Spleen (tissue), 11 donors: ENCODE measurements at regions not wholly inside any gene's neighbourhood (a gene's known extent, or its start where the extent isn't known, plus 50 kb on each side); places are given as distances from the start of the nearest gene placed in this dataset.

Source experiments
- DNase-seq: peaks from one replicate; pipeline ENCODE4 v3.0.0-alpha.2; 2020
- H3K27ac ChIP-seq, 8 donors: fragments of 200-600 bp; sonication (generic) in 7 of 8; 1 replicate in 4 of 8; 2 replicates in 4 of 8; pipeline versions ENCODE4 v1.5.0 to v1.8.0; 2016 to 2021; ENCODE audit warnings: inconsistent platforms in 4 of 8, mild to moderate bottlenecking in 4 of 8, moderate library complexity in 1 of 8
- H3K27me3 ChIP-seq, 7 donors: fragments of 200-600 bp; sonication (generic) in 6 of 7; replicated peaks in 1 of 7; 1 replicate in 4 of 7; 2 replicates in 3 of 7; pipeline versions ENCODE4 v1.5.0 to v1.8.0; 2016 to 2021; ENCODE audit warnings: inconsistent platforms in 3 of 7, mild to moderate bottlenecking in 1 of 7
- H3K36me3 ChIP-seq, 6 donors: fragments of 200-600 bp; sonication (generic) in 5 of 6; 1 replicate in 4 of 6; 2 replicates in 2 of 6; pipeline versions ENCODE4 v1.5.0 to v1.8.0; 2016 to 2021; ENCODE audit warnings: inconsistent platforms in 2 of 6
- H3K4me1 ChIP-seq, 6 donors: fragments of 200-600 bp; sonication (generic) in 5 of 6; 1 replicate in 3 of 6; 2 replicates in 3 of 6; pipeline versions ENCODE4 v1.5.0 to v1.8.0; 2016 to 2021; ENCODE audit warnings: inconsistent platforms in 3 of 6
- H3K4me3 ChIP-seq, 8 donors: fragments of 200-600 bp; sonication (generic) in 7 of 8; 1 replicate in 4 of 8; 2 replicates in 4 of 8; pipeline versions ENCODE4 v1.5.0 to v1.8.0; 2016 to 2021; ENCODE audit warnings: inconsistent platforms in 4 of 8, mild to moderate bottlenecking in 4 of 8, moderate library complexity in 2 of 8
- H3K9me3 ChIP-seq, 8 donors: fragments of 200-600 bp; sonication (generic) in 7 of 8; 1 replicate in 4 of 8; 2 replicates in 4 of 8; pipeline versions ENCODE4 v1.5.0 to v1.8.0; 2016 to 2021; ENCODE audit warnings: inconsistent platforms in 4 of 8
- CTCF ChIP-seq, 11 experiments: fragments of 200-600 bp in 7 of 11; fragments of 450-650 bp in 4 of 11; sonication (generic) in 4 of 11; IDR thresholded peaks in 8 of 11; conservative IDR thresholded peaks in 3 of 11; 1 replicate in 7 of 11; 2 replicates in 4 of 11; pipeline versions ENCODE4 v1.4.0 to v1.8.0; 2016 to 2021; ENCODE audit warnings: antibody characterized with exemption in 11 of 11, inconsistent platforms in 4 of 11, mild to moderate bottlenecking in 1 of 11
- POLR2A ChIP-seq, 3 donors: fragments of 450-650 bp; IDR thresholded peaks; one replicate each; pipeline ENCODE4 v1.5.1; 2017; ENCODE audit warnings: antibody characterized with exemption in 3 of 3, mild to moderate bottlenecking in 1 of 3
- POLR2AphosphoS5 ChIP-seq, 3 donors: sonication (generic); formaldehyde crosslinking; IDR thresholded peaks; one replicate each; pipeline ENCODE4 v1.5.1; 2017; ENCODE audit warnings: antibody characterized with exemption in 3 of 3
- WGBS, 5 donors: extraction: QIAGEN DNeasy Blood & Tissue Kit in 3 of 5; methylation state at CpG; one replicate each; pipeline versions ENCODE4 v1.1.5 to v1.1.7; 2013 to 2018; 5-methylcytosine and 5-hydroxymethylcytosine counted together
- intact Hi-C: fragments of 100-400 bp; cut with DNase I; formaldehyde crosslinking; loops from one replicate; pipeline ENCODE4 v1.15.0; 2023; ENCODE audit warnings: low total_unique reads
- donor health status: healthy with polysubstance abuse.
- donor health status: DM: no; HTN: no; CAD: no; lungs with moderate emphysema.
- donor health status: DM: no; HTN: no; CAD: no.
- donor health status: Bipolar disorder and iron deficiency.
- donor health status: healthy.
- donor health status: DM: no; HTN: no; CAD: no.
- donor health status: DM: yes; HTN: yes; CAD: no.

GRCh38 chr17:33444731-33445130 lies 151.6 kb upstream of the ASIC2 start:
- Histone ChIP-seq H3K9me3 (peaks cover 0 to 34% (median 11%) of the 10 kb centered on the region in 8 donors), H3K4me3 (no peak overlapping the region), H3K27me3 (peaks cover 0 to 6% (median 0%) of the 10 kb centered on the region in 7 donors), H3K36me3 (no peaks in the 10 kb centered on the region), H3K27ac (no peak overlapping the region), H3K4me1 (no peaks in the 10 kb centered on the region)
- TF ChIP-seq CTCF (IDR thresholded peaks at IDR 0.05 in 8 of 11, conservative IDR thresholded peaks at IDR 0.05 in 3 of 11) (no peak), POLR2AphosphoS5 (IDR thresholded peaks at IDR 0.05) (no peak), POLR2A (IDR thresholded peaks at IDR 0.05) (no peak)
- no peak for DNase-seq
- 49 to 72% (median 58%) methylated on average over 3 of the region's 3 CpGs for WGBS, 5 donors
- intact Hi-C loops = no loop called here

- Histone ChIP-seq H3K36me3 (no peaks in the 10 kb centered on the region), H3K27ac (no peak overlapping the region), H3K4me1 (no peaks in the 10 kb centered on the region), H3K27me3 (peaks cover 0 to 3% (median 0%) of the 10 kb centered on the region in 7 donors), H3K4me3 (no peak overlapping the region), H3K9me3 (peaks cover 0 to 32% (median 11%) of the 10 kb centered on the region in 8 donors)
- intact Hi-C loops = no loop called here
- TF ChIP-seq CTCF (IDR thresholded peaks at IDR 0.05 in 8 of 11, conservative IDR thresholded peaks at IDR 0.05 in 3 of 11) (no peak), POLR2A (IDR thresholded peaks at IDR 0.05) (no peak), POLR2AphosphoS5 (IDR thresholded peaks at IDR 0.05) (no peak)
- 62 to 72% (median 64%) methylated on average over 5 of the region's 5 CpGs for WGBS, 5 donors
- DNase-seq = no peak
These were observed 154.0 kb upstream of the ASIC2 start for GRCh38 chr17:33447090-33447489.

GRCh38 chr17:33451221-33451620 lies 158.1 kb upstream of the ASIC2 start:
- Histone ChIP-seq H3K36me3 (no peaks in the 10 kb centered on the region), H3K9me3 (peaks cover 0 to 12% (median 6%) of the 10 kb centered on the region in 8 donors), H3K27me3 (peaks cover 0 to 6% (median 0%) of the 10 kb centered on the region in 7 donors), H3K4me3 (no peak overlapping the region), H3K4me1 (no peaks in the 10 kb centered on the region), H3K27ac (no peak overlapping the region)
- 70 to 80% (median 74%) methylated on average over 7 of the region's 7 CpGs for WGBS, 5 donors
- TF ChIP-seq POLR2A (IDR thresholded peaks at IDR 0.05) (no peak), CTCF (IDR thresholded peaks at IDR 0.05 in 8 of 11, conservative IDR thresholded peaks at IDR 0.05 in 3 of 11) (no peak), POLR2AphosphoS5 (IDR thresholded peaks at IDR 0.05) (no peak)
- no peak for DNase-seq
- intact Hi-C loops = no loop called here

- Histone ChIP-seq H3K36me3 (no peaks in the 10 kb centered on the region), H3K4me1 (no peaks in the 10 kb centered on the region), H3K4me3 (no peak overlapping the region), H3K27me3 (peaks cover 0 to 36% (median 0%) of the 10 kb centered on the region in 7 donors), H3K9me3 (no peaks in the 10 kb centered on the region), H3K27ac (no peak overlapping the region)
- TF ChIP-seq POLR2AphosphoS5 (IDR thresholded peaks at IDR 0.05) (no peak), CTCF (IDR thresholded peaks at IDR 0.05 in 8 of 11, conservative IDR thresholded peaks at IDR 0.05 in 3 of 11) (no peak), POLR2A (IDR thresholded peaks at IDR 0.05) (no peak)
- 82 to 92% (median 88%) methylated on average over 1 of the region's 1 CpG for WGBS, 5 donors
- intact Hi-C loops = no loop called here
- no peak for DNase-seq
These were observed 164.4 kb upstream of the ASIC2 start for GRCh38 chr17:33457477-33457876.
